NCI-H2196 treated with DMSO at 0.1 percent for 48 hours (cell line): ENCODE measurements at regions not wholly inside any gene's neighbourhood (a gene's known extent, or its start where the extent isn't known, plus 50 kb on each side); places are given as distances from the start of the nearest gene placed in this dataset.
"Not testable (repeated sequence)": the region's sequence is repeated elsewhere in the genome, so short reads cannot be mapped to it uniquely, and the experiment has no call there.

Experiments used
- DNase-seq: peaks from one replicate; lab custom pipeline; 2025; ENCODE audit not compliant: unreplicated experiment; lab: John Stamatoyannopoulos, UW

DNA sequence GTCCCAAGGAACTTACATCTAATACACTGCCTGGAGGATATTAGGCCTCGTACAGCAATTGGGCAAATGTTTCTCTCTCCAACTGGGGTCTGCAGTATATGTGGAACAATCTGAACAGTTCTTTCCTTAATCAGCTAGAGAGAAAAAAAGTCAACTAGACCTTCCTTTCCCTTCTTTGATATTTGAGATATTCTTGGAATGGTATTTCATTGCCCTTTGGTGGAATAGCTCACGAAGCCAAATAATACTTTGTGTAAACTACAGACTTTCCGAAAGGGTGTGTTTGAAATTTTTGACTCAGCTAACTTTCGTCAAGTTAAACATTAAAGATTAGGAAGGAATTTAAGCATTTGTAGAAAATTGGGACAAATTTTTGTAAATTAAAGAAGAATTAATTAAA, 425.6 kb downstream of the RWDD3 start:
- no peak for DNase-seq

DNA sequence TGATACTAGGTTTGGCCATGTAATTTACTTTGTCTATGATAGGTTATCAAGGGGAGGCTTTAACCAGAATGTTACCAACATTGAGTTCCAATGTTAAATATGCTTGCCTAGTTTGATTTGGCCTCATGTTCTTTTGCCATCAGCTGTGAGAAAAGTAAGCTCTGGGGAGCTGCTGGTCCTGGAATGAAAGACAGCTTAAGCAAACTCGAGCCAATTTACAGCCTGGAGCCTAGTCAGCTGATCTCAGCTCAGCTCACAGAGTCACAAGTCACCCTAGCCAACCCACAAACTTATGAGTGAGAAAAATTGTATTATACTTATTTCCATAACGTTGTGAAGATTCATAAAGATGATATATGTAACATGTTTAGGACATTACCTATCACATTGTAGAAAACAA, 426.7 kb downstream of the RWDD3 start:
- DNase-seq, result no peak

- not testable (repeated sequence) for DNase-seq
These were observed 429.5 kb downstream of the RWDD3 start for GRCh38 chr1:95663530-95663929.

DNA sequence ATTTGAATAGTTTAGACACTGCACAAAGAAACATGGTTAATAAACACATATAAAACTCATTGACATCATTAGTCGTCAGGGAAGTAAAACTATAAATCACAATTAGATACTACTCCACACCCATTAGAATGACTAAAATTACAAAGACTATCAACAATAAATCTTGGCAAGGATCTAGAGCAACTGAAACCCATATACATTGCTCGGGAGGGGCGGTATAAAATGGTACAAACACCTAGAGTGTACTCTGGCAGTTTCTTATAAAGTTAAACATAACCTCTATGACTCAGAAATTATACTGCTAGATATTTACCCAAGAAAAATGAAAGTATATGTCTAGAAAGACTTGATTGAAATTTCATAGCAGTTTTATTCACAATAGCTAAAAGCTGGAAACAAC, 434.2 kb downstream of the RWDD3 start:
- DNase-seq, result no peak

DNA sequence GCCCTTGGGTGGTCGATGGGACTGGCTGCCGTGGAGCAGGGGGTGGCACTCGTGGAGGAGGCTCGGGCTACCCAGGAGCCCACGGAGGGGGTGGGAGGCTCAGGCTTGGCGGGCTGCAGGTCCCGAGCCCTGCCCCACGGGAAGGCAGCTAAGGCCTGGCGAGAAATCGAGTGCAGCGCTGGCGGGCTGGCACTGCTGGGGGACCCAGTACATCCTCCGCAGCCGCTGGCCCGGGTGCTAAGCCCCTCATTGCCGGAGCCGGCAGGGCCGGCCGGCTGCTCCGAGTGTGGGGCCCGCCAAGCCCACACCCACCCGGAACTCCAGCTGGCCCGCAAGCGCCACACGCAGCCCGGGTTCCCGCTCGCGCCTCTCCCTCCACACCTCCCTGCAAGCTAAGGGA, 435.6 kb downstream of the RWDD3 start:
- DNase-seq, result not testable (repeated sequence)

DNA sequence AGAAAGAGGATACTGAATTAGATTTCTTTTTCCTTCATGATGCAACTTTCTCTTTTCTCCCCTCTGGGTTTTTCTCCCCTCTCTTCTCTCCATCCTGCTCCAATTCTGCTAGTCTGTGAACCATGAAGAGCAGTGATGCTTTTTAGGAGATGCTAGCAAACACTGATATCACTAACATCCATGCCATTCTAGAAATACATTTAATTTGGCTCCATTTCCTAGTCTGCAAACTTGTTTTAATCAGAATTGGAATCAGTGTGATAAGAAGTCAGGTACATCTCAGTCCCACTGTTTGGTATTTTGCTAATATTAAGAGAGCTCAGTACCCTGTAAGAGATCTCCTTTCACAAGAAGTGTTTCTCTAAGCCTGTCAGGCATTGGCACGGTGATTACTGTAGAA, 437.1 kb downstream of the RWDD3 start:
- DNase-seq, result no peak

DNA sequence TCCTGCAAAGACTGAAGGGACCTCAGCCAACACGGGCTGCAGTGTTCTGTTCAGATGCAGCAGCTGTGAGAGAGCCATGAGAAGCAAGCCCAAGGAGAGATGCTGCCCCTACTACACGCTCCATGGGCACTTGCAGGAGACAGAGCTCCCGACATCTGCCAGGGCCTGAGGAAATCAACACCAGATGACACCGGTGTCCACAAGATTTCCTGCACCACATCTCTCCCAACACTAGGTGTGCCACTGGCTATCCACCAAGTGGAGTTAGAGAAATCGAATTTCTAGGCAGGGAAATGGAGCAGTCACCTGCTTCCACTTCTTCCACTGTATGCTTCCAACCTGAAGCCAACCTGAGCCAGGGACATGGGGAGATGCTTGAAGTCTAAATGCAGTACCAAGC, 445.3 kb downstream of the RWDD3 start:
- no peak for DNase-seq

DNA sequence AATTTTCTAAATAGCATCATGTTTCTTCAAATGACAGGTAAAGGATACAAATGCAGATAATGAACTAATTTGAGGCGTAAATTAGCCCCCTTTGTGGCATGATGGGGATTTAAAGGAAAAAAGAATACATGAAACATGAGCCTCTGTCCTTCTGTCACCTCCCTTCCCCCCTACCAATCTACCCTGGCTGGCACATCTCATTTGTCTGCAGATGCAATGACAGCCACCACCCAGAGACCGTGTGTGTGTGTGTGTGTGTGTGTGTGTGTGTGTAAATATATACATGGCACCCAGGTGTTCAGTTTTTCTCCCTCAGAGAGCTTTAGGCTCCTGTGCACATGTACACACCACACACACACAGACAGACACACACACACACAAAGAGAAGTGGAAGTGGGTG, 451.1 kb downstream of the RWDD3 start:
- DNase-seq, result no peak

- DNase-seq, result no peak
These were observed 452.2 kb downstream of the RWDD3 start for GRCh38 chr1:95686217-95686616.

GRCh38 chr1:95699149-95699953, 465.3 kb downstream of the RWDD3 start:
- no peak for DNase-seq

GRCh38 chr1:95701450-95702173, 467.6 kb downstream of the RWDD3 start:
- no peak for DNase-seq

- no peak for DNase-seq
These were observed 469.0 kb downstream of the RWDD3 start for GRCh38 chr1:95703046-95703445.

GRCh38 chr1:95716097-95716496, 482.1 kb downstream of the RWDD3 start:
- DNase-seq, result no peak

DNA sequence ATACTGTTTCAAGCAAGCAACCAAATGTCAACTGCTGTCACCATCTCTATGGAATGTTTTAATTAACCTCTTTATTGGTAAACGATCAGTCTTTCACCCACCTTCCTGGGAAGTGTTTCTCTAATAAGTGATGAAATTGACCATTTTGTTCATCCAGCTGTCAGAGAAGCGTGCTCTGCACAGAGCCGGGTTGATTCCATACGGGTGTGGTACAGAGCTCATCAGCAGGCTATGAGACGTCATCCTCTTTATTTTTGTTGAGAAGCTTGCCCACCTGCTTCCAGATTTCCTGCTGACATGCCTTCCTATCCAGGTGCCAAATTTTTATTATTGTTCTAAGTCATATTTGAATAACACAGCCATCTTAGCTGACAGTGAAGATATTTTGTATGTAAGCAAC, 482.5 kb downstream of the RWDD3 start:
- no peak for DNase-seq

- no peak for DNase-seq
These were observed 489.3 kb downstream of the RWDD3 start for GRCh38 chr1:95723346-95723745.

DNA sequence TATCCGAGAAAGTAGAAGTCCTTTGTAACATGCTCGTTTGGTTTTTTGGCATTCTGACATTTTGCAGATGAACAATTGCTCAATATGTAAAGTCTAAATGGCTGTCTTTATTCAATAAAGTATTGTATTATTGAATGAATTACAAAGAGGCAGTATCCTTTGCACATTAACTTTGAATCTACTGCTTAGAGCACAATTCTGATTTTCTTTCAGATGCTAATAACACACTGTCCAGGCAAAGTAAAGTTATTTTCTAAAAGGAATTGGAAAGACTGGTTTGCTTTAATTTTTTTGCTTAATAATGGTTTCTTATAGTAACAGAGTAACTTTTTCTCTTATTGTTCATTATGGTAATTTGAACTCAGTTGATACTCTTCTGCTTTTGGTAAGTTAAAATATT, 494.8 kb downstream of the RWDD3 start:
- DNase-seq, result no peak

DNA sequence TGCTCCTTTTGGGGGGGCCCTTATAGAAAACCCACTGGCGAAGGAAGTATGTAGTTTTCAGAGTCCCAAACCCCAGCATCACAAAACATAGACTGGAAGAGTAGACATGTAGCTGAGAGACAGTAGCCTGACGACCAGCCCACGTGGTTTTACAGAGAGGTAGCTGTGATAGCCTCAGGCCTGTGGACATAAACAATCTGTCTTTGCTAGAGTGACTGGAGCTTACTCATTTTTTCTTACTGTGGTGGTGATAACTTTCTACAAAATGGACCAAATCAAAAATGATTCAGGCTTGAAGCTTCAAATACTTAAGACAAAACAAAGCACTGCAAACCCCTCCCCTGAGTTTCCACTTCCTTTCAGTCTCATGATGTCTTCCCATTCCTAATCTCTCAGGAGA, 497.0 kb downstream of the RWDD3 start:
- DNase-seq, result no peak

GRCh38 chr1:95731466-95731865, 497.5 kb downstream of the RWDD3 start:
- DNase-seq, result no peak

DNA sequence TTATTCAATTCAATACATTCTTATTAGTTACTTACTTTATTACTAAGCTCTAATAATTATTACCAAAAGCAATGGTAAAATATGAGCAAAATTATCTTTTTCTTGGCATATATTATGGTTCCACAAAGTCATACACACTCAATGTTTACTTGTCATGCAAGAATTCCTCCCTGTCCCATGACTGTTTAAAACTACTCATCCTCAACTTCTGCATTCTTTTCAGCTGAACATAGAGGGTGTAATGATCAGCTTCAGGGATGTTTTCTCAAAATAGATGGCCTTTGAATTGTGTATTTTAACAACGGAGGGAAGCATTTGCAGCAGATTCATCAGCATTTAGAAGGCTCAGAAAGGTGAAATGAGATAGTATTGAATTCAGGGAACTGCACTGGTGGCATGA, 499.0 kb downstream of the RWDD3 start:
- DNase-seq, result no peak

DNA sequence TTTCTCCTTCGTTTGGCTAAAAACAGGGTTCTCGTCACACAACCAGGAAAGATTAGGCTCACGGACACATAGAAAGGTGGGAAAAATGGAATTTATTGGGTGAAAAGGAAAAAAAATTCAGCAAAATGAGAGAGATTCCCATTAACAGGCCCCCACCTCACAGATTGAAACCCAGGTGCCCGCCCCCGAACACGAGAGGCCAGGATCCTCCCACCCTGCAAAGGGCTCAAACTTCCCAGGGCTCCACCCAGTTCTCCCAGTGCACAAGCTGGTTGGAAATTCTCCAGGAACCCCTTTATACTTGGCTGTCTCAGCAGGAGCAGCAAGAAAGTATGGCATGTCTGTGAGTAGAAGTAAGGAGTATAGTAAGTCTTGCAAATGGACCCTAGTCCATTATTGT, 499.7 kb downstream of the RWDD3 start:
- no peak for DNase-seq

GRCh38 chr1:95734560-95734959, 500.6 kb downstream of the RWDD3 start:
- DNase-seq, result no peak

GRCh38 chr1:95742591-95743089, 508.6 kb downstream of the RWDD3 start:
- DNase-seq, result no peak
